D721Med (cell line): ENCODE measurements at regions not wholly inside any gene's neighbourhood (a gene's known extent, or its start where the extent isn't known, plus 50 kb on each side); places are given as distances from the start of the nearest gene placed in this dataset.

Experiments
- DNase-seq: peaks from one replicate; pipeline ENCODE4 v3.0.0; 2011; ENCODE audit warnings: low spot score; ENCODE audit not compliant: insufficient read length
- FAIRE-seq: peaks from 2 replicates; lab custom pipeline; 2011; peaks lifted over from hg19 to GRCh38; lab: Jason Lieb, UNC
- CTCF ChIP-seq: IDR thresholded peaks from 2 replicates; pipeline ENCODE4 v1.5.1; 2012; ENCODE audit warnings: mild to moderate bottlenecking, control low read depth; ENCODE audit not compliant: insufficient read depth; ENCODE audit errors: missing control alignments

GRCh38 chr12:67526129-67526528, 122.4 kb upstream of the DYRK2 start:
- TF ChIP-seq CTCF: no peak
- no peak for FAIRE-seq

DNA sequence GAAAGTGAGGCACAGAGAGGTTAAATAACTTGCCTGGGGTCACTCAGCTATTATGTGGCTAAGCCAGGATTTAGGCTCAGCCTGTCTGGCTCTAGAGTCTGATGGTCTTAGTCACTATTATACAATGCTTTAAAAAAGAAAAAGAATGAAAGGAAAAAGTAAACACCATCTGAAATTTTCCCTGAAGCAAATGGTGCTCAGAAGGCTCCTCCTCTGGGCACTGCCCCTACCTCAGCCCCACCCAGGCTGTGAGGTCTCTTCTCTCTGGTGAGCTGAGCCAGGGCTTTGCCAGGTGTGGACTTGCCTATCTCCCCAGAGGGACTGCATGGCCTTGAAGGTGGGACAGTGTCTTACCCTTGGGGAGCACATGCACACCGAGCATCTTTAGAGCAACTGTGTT, 117.5 kb upstream of the DYRK2 start:
- DNase-seq: no peak
- no peak for TF ChIP-seq CTCF
- FAIRE-seq: no peak

More at GRCh38 chr12:67526129-67526528, 122.4 kb upstream of the DYRK2 start:
- DNase-seq: no peak

- no peak for FAIRE-seq
- no peak for DNase-seq
- no peak for TF ChIP-seq CTCF
Observed at GRCh38 chr12:67531501-67531900, 117.0 kb upstream of the DYRK2 start.

DNA sequence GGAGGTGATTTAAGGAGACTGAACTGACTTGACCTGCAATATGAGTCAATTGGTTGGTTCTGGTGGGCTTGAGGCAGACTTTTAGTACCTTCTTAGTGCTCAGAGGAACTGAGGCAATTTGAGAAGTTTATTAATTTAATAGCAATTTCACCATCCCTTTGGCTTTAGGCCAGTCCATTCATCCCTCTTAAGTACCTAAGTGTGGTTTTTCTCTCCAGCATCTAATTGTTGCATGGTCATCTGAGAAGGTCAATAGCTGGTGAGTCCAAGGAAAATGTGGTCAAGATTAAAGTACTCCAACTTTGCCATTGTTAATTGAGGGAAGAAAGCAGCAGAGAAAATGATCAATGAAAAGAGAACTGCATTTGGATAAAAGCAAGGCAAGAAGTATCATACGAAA, 115.4 kb upstream of the DYRK2 start:
- no peak for FAIRE-seq
- TF ChIP-seq CTCF: no peak

GRCh38 chr12:67534046-67534445, 114.5 kb upstream of the DYRK2 start:
- DNase-seq: no peak
- no peak for TF ChIP-seq CTCF
- FAIRE-seq: no peak

More for the DNA sequence above, 115.4 kb upstream of the DYRK2 start:
- no peak for DNase-seq

DNA sequence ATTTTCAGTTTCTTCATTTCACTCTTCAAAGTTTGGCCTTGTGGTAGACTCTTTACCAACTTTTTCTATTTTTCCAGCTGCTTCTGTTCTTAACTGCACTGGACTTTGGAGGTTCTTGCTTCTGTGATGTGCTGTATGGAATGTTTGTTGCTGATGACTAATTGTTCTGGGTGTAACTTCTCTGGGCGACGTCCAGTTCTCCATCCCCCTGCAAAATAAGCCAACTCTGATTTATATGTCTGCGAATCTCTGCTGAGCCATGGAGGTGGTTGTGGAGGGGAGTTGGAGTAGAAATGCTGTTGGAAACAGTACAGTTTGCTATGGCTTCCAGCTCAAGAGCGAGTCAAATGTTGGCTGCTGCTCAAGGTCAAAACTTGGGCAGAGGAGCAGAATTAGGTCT, 113.9 kb upstream of the DYRK2 start:
- no peak for TF ChIP-seq CTCF
- DNase-seq (no peak), FAIRE-seq (no peak)

GRCh38 chr12:67535176-67535575, 113.4 kb upstream of the DYRK2 start:
- DNase-seq (no peak), FAIRE-seq (no peak)
- no peak for TF ChIP-seq CTCF
